Testis (tissue), 2 donors: ENCODE measurements at regions not wholly inside any gene's neighbourhood (a gene's known extent, or its start where the extent isn't known, plus 50 kb on each side); places are given as distances from the start of the nearest gene placed in this dataset.

Source experiments
- DNase-seq: peaks from one replicate; pipeline ENCODE4 v3.0.0-alpha.2; 2019
- H3K27ac ChIP-seq, 2 donors: fragments of 200-600 bp; sonication (generic); one replicate each; pipeline ENCODE4 v1.5.1; 2019
- H3K27me3 ChIP-seq: fragments of 200-600 bp; sonication (generic); one replicate; pipeline ENCODE4 v1.5.1; 2019
- H3K36me3 ChIP-seq: fragments of 200-600 bp; sonication (generic); one replicate; pipeline ENCODE4 v1.5.1; 2017; ENCODE audit warnings: low read depth; ENCODE audit errors: missing control alignments
- H3K4me1 ChIP-seq: fragments of 200-600 bp; sonication (generic); one replicate; pipeline ENCODE4 v1.5.1; 2019
- H3K4me3 ChIP-seq, 2 donors: fragments of 200-600 bp; sonication (generic); one replicate each; pipeline ENCODE4 v1.5.1; 2017 to 2019
- H3K9me3 ChIP-seq: fragments of 200-600 bp; sonication (generic); one replicate; pipeline ENCODE4 v1.5.1; 2017
- POLR2A ChIP-seq: fragments of 450-650 bp; IDR thresholded peaks from one replicate; pipeline ENCODE4 v1.6.1; 2017; ENCODE audit warnings: antibody characterized with exemption, mild to moderate bottlenecking, moderate library complexity
- WGBS, 2 donors: methylation state at CpG; one replicate each; pipeline ENCODE4 v1.1.5; 2018; 5-methylcytosine and 5-hydroxymethylcytosine counted together
- intact Hi-C: fragments of 100-400 bp; cut with DNase I; formaldehyde crosslinking; loops from one replicate; pipeline ENCODE4 v1.15.1; 2023; ENCODE audit warnings: low total_unique reads
- TF ChIP-seq, protein P1 (sequence below), 3 experiments: fragments of 450-650 bp in 2 of 3; fragments of 200-600 bp in 1 of 3; sonication (generic) in 1 of 3; IDR thresholded peaks; one replicate each; pipeline ENCODE4 v1.5.1; 2016 to 2019; ENCODE audit warnings: antibody characterized with exemption in 3 of 3, mild to moderate bottlenecking in 2 of 3, moderate library complexity in 1 of 3

DNA sequence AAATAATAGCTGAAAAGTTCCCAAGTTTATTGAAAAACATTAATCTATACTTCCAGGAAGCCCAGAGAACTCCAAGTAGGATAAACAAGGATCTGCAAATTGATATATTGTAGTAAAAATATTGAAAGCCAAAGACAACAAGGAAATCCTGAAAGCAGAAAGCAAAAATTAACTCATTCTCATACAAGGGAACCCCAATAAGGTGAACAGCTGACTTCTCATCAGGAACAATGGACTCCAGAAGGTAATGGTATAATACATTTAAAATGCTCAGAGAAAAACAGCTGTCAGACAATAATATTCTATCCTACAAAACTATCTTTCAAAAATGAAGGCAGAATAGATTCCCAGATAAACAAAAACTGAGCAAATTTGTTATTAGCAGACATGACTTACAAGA, 138.1 kb upstream of the BMP4 start:
- TF ChIP-seq POLR2A = no peak
- TF ChIP-seq, protein P1, sequence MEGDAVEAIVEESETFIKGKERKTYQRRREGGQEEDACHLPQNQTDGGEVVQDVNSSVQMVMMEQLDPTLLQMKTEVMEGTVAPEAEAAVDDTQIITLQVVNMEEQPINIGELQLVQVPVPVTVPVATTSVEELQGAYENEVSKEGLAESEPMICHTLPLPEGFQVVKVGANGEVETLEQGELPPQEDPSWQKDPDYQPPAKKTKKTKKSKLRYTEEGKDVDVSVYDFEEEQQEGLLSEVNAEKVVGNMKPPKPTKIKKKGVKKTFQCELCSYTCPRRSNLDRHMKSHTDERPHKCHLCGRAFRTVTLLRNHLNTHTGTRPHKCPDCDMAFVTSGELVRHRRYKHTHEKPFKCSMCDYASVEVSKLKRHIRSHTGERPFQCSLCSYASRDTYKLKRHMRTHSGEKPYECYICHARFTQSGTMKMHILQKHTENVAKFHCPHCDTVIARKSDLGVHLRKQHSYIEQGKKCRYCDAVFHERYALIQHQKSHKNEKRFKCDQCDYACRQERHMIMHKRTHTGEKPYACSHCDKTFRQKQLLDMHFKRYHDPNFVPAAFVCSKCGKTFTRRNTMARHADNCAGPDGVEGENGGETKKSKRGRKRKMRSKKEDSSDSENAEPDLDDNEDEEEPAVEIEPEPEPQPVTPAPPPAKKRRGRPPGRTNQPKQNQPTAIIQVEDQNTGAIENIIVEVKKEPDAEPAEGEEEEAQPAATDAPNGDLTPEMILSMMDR (IDR thresholded peaks at IDR 0.05) = no peak
- Histone ChIP-seq H3K4me1 (no peaks in the 10 kb centered on the region), H3K4me3 (no peak overlapping the region), H3K9me3 (no peaks in the 10 kb centered on the region), H3K27me3 (no peaks in the 10 kb centered on the region), H3K36me3 (no peaks in the 10 kb centered on the region), H3K27ac (no peak overlapping the region)
- intact Hi-C loops = no loop called here
- DNase-seq = no peak

DNA sequence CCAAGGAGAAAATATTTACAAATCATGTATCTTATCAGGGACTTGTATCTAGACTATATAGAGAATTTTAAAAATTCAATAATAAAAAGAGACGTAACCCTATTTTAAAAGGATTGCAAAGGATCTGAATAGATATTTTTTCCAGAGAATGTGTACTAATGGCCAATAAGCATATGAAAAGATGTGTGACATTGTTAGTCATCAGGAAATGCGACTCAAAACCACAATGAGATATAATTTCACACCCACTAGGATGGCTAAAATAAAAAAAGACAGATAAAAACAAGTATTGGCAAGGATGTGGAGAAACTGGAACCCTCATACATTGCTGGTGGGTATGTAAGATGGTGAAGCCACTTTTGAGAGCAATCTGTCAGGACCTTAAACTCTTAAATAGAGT, 141.9 kb upstream of the BMP4 start:
- Histone ChIP-seq H3K27me3 (no peaks in the 10 kb centered on the region), H3K4me3 (no peak overlapping the region), H3K4me1 (no peaks in the 10 kb centered on the region), H3K36me3 (no peaks in the 10 kb centered on the region), H3K9me3 (no peaks in the 10 kb centered on the region), H3K27ac (no peak overlapping the region)
- TF ChIP-seq, protein P1 (IDR thresholded peaks at IDR 0.05) = no peak
- no peak for TF ChIP-seq POLR2A
- DNase-seq = no peak
- WGBS, 2 donors = 89 to 97% methylated on average over 2 of the region's 2 CpGs
- intact Hi-C loops = no loop called here

DNA sequence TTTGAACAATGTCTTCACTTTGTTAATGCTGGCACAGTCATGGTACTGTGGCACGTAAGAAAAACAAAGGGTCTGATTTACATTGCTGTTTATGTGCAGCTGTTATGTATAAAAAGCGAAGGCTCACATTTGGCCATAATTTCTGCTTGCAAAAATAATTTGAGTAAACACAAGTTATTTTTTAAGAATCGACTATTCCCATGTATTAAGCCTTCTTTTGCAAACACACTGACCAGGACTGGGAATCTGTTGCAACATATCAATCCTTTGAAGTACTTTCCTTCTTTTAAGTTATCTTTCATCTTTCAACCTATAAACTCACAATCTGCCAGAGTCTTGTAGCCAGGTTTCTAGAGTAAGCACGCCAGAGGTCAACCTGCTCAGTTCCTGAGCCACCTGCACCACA, 145.4 kb upstream of the BMP4 start:
- 64 to 83% methylated on average over 4 of the region's 4 CpGs for WGBS, 2 donors
- Histone ChIP-seq H3K9me3 (no peaks in the 10 kb centered on the region), H3K4me3 (no peak overlapping the region), H3K27me3 (no peaks in the 10 kb centered on the region), H3K4me1 (no peaks in the 10 kb centered on the region), H3K27ac (no peak overlapping the region), H3K36me3 (no peaks in the 10 kb centered on the region)
- intact Hi-C loops = no loop called here
- no peak for TF ChIP-seq POLR2A
- TF ChIP-seq, protein P1 (IDR thresholded peaks at IDR 0.05) = no peak
- DNase-seq = no peak

DNA sequence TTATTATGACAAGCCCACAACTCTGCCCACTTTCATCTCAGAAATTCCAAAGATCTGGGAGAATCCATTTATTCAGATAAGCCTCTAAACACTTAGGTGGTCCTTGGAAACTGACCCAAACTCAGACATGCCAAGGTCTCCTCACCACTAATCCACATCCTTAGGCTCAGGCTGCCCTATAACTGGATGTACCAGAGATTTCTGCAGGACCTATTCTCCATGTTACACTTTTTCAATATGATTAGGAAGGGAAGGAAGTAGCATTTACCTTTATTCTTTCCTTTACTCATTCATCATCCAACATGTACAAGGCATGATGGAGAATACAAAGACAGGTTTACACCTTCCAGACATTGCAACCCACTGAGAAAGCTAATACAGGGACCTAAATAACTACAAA, 145.9 kb upstream of the BMP4 start:
- H3K9me3 ChIP-seq = no peaks in the 10 kb centered on the region
- no peak overlapping the region for H3K27ac ChIP-seq
- no peaks in the 10 kb centered on the region for H3K4me1 ChIP-seq
- H3K4me3 ChIP-seq = no peak overlapping the region
- no peaks in the 10 kb centered on the region for H3K27me3 ChIP-seq
- no peak for DNase-seq
- H3K36me3 ChIP-seq = no peaks in the 10 kb centered on the region
- intact Hi-C loops = no loop called here
- TF ChIP-seq, protein P1 (IDR thresholded peaks at IDR 0.05) = no peak
- no peak for TF ChIP-seq POLR2A

DNA sequence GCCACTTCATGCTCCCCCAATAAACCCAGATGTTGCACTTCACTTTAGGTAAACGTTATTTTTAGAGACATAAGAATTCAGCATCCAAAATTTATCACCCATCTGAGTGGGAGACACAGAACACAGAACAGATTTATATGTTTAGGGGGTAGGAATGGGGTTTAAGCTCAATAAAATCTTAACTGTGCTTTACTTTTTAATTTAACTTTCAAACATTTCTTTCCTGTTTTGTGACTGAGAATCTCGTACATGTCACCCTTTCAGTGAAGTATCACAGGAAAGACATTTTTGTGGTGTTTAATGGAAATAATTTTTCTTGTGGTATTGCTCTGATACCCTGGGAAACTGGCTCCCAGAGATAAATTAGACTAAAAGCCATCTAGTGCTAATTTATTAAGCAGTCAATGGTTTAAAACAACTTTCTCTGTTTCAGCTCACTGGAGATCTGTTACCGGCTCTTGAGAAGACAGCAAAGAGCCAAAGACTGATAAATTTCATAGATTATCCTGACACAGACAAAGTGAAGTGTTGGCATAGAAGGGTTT, 148.0 kb upstream of the BMP4 start:
- TF ChIP-seq POLR2A = no peak
- TF ChIP-seq, protein P1 (IDR thresholded peaks at IDR 0.05) = no peak
- Histone ChIP-seq H3K4me1 (no peaks in the 10 kb centered on the region), H3K27ac (no peak overlapping the region), H3K9me3 (no peaks in the 10 kb centered on the region), H3K36me3 (no peaks in the 10 kb centered on the region), H3K27me3 (no peaks in the 10 kb centered on the region), H3K4me3 (no peak overlapping the region)
- WGBS, 2 donors = 66 to 71% methylated on average over 3 of the region's 3 CpGs
- intact Hi-C loops = no loop called here
- DNase-seq = no peak
